ENCODE measurements at regions not wholly inside any gene's neighbourhood (a gene's known extent, or its start where the extent isn't known, plus 50 kb on each side); places are given as distances from the start of the nearest gene placed in this dataset.

- no peaks in the 10 kb centered on the region for H3K4me1 ChIP-seq (ENCODE audit: control insufficient read depth, insufficient read depth, low read length)
- peaks cover 4% of the 10 kb centered on the region for H3K9me3 ChIP-seq (ENCODE audit: control insufficient read depth, insufficient read depth, low read length)
- H3K27me3 ChIP-seq (ENCODE audit: control insufficient read depth, insufficient read depth, low read length), result no peaks in the 10 kb centered on the region
- H3K4me3 ChIP-seq (ENCODE audit: low read depth, low read length), result no peak overlapping the region
- no peak overlapping the region for H3K9ac ChIP-seq (ENCODE audit: low read depth, low read length)
- peaks cover 3% of the 10 kb centered on the region for H3K36me3 ChIP-seq (ENCODE audit: control insufficient read depth, insufficient read depth, low read length)
These were observed 576.7 kb upstream of the DIPK2B start for GRCh38 chrX:45777366-45777765.

GRCh38 chrX:45775468-45775867, 574.8 kb upstream of the DIPK2B start:
- no peaks in the 10 kb centered on the region for H3K9me3 ChIP-seq (ENCODE audit: control insufficient read depth, insufficient read depth, low read length)
- H3K4me3 ChIP-seq (ENCODE audit: low read depth, low read length), result no peak overlapping the region
- H3K4me1 ChIP-seq (ENCODE audit: control insufficient read depth, insufficient read depth, low read length), result peaks cover 3% of the 10 kb centered on the region
- H3K27me3 ChIP-seq (ENCODE audit: control insufficient read depth, insufficient read depth, low read length), result no peaks in the 10 kb centered on the region
- H3K9ac ChIP-seq (ENCODE audit: low read depth, low read length), result no peak overlapping the region
- H3K36me3 ChIP-seq (ENCODE audit: control insufficient read depth, insufficient read depth, low read length), result peaks cover 3% of the 10 kb centered on the region

- Histone ChIP-seq H3K4me3 (ENCODE audit: low read depth, low read length) (no peak overlapping the region), H3K4me1 (ENCODE audit: control insufficient read depth, insufficient read depth, low read length) (peaks cover 6% of the 10 kb centered on the region)
These were observed 574.3 kb upstream of the DIPK2B start for GRCh38 chrX:45774961-45775360.

GRCh38 chrX:45773572-45773971, 572.9 kb upstream of the DIPK2B start:
- Histone ChIP-seq H3K9ac (ENCODE audit: low read depth, low read length) (no peak overlapping the region), H3K9me3 (ENCODE audit: control insufficient read depth, insufficient read depth, low read length) (no peaks in the 10 kb centered on the region), H3K36me3 (ENCODE audit: control insufficient read depth, insufficient read depth, low read length) (no peaks in the 10 kb centered on the region), H3K27me3 (ENCODE audit: control insufficient read depth, insufficient read depth, low read length) (no peaks in the 10 kb centered on the region), H3K4me3 (ENCODE audit: low read depth, low read length) (no peak overlapping the region), H3K4me1 (ENCODE audit: control insufficient read depth, insufficient read depth, low read length) (peaks cover 6% of the 10 kb centered on the region)

More at GRCh38 chrX:45774961-45775360, 574.3 kb upstream of the DIPK2B start:
- Histone ChIP-seq H3K36me3 (ENCODE audit: control insufficient read depth, insufficient read depth, low read length) (no peaks in the 10 kb centered on the region), H3K9me3 (ENCODE audit: control insufficient read depth, insufficient read depth, low read length) (no peaks in the 10 kb centered on the region), H3K9ac (ENCODE audit: low read depth, low read length) (no peak overlapping the region), H3K27me3 (ENCODE audit: control insufficient read depth, insufficient read depth, low read length) (no peaks in the 10 kb centered on the region)

GRCh38 chrX:45771560-45772340, 571.1 kb upstream of the DIPK2B start:
- Histone ChIP-seq H3K9ac (ENCODE audit: low read depth, low read length) (no peak overlapping the region), H3K27me3 (ENCODE audit: control insufficient read depth, insufficient read depth, low read length) (no peaks in the 10 kb centered on the region), H3K36me3 (ENCODE audit: control insufficient read depth, insufficient read depth, low read length) (no peaks in the 10 kb centered on the region), H3K9me3 (ENCODE audit: control insufficient read depth, insufficient read depth, low read length) (no peaks in the 10 kb centered on the region), H3K4me1 (ENCODE audit: control insufficient read depth, insufficient read depth, low read length) (peaks cover 6% of the 10 kb centered on the region), H3K4me3 (ENCODE audit: low read depth, low read length) (no peak overlapping the region)

GRCh38 chrX:45771114-45771513, 570.4 kb upstream of the DIPK2B start:
- Histone ChIP-seq H3K9ac (ENCODE audit: low read depth, low read length) (no peak overlapping the region), H3K9me3 (ENCODE audit: control insufficient read depth, insufficient read depth, low read length) (no peaks in the 10 kb centered on the region), H3K4me1 (ENCODE audit: control insufficient read depth, insufficient read depth, low read length) (peaks cover 6% of the 10 kb centered on the region), H3K36me3 (ENCODE audit: control insufficient read depth, insufficient read depth, low read length) (no peaks in the 10 kb centered on the region), H3K4me3 (ENCODE audit: low read depth, low read length) (no peak overlapping the region), H3K27me3 (ENCODE audit: control insufficient read depth, insufficient read depth, low read length) (no peaks in the 10 kb centered on the region)

- no peaks in the 10 kb centered on the region for H3K27me3 ChIP-seq (ENCODE audit: control insufficient read depth, insufficient read depth, low read length)
- H3K36me3 ChIP-seq (ENCODE audit: control insufficient read depth, insufficient read depth, low read length), result no peaks in the 10 kb centered on the region
- no peaks in the 10 kb centered on the region for H3K9me3 ChIP-seq (ENCODE audit: control insufficient read depth, insufficient read depth, low read length)
- peaks cover 6% of the 10 kb centered on the region for H3K4me1 ChIP-seq (ENCODE audit: control insufficient read depth, insufficient read depth, low read length)
- no peak overlapping the region for H3K9ac ChIP-seq (ENCODE audit: low read depth, low read length)
- H3K4me3 ChIP-seq (ENCODE audit: low read depth, low read length), result no peak overlapping the region
These were observed 569.3 kb upstream of the DIPK2B start for GRCh38 chrX:45769761-45770582.

GRCh38 chrX:45768666-45769236, 568.1 kb upstream of the DIPK2B start:
- no peak overlapping the region for H3K9ac ChIP-seq (ENCODE audit: low read depth, low read length)
- H3K27me3 ChIP-seq (ENCODE audit: control insufficient read depth, insufficient read depth, low read length), result no peaks in the 10 kb centered on the region
- H3K9me3 ChIP-seq (ENCODE audit: control insufficient read depth, insufficient read depth, low read length), result no peaks in the 10 kb centered on the region
- no peaks in the 10 kb centered on the region for H3K36me3 ChIP-seq (ENCODE audit: control insufficient read depth, insufficient read depth, low read length)
- peaks cover 7% of the 10 kb centered on the region for H3K4me1 ChIP-seq (ENCODE audit: control insufficient read depth, insufficient read depth, low read length)
- H3K4me3 ChIP-seq (ENCODE audit: low read depth, low read length), result no peak overlapping the region

- Histone ChIP-seq H3K36me3 (ENCODE audit: control insufficient read depth, insufficient read depth, low read length) (peaks cover 2% of the 10 kb centered on the region), H3K9ac (ENCODE audit: low read depth, low read length) (no peak overlapping the region), H3K4me3 (ENCODE audit: low read depth, low read length) (no peak overlapping the region), H3K27me3 (ENCODE audit: control insufficient read depth, insufficient read depth, low read length) (no peaks in the 10 kb centered on the region), H3K4me1 (ENCODE audit: control insufficient read depth, insufficient read depth, low read length) (peaks cover 7% of the 10 kb centered on the region), H3K9me3 (ENCODE audit: control insufficient read depth, insufficient read depth, low read length) (no peaks in the 10 kb centered on the region)
These were observed 566.4 kb upstream of the DIPK2B start for GRCh38 chrX:45766981-45767501.

- Histone ChIP-seq H3K4me1 (ENCODE audit: control insufficient read depth, insufficient read depth, low read length) (peaks cover 5% of the 10 kb centered on the region), H3K9ac (ENCODE audit: low read depth, low read length) (no peak overlapping the region), H3K36me3 (ENCODE audit: control insufficient read depth, insufficient read depth, low read length) (peaks cover 5% of the 10 kb centered on the region), H3K9me3 (ENCODE audit: control insufficient read depth, insufficient read depth, low read length) (no peaks in the 10 kb centered on the region), H3K27me3 (ENCODE audit: control insufficient read depth, insufficient read depth, low read length) (no peaks in the 10 kb centered on the region), H3K4me3 (ENCODE audit: low read depth, low read length) (no peak overlapping the region)
These were observed 565.1 kb upstream of the DIPK2B start for GRCh38 chrX:45765767-45766166.

GRCh38 chrX:45765281-45765680, 564.6 kb upstream of the DIPK2B start:
- peaks cover 5% of the 10 kb centered on the region for H3K36me3 ChIP-seq (ENCODE audit: control insufficient read depth, insufficient read depth, low read length)
- H3K4me3 ChIP-seq (ENCODE audit: low read depth, low read length), result no peak overlapping the region
- no peaks in the 10 kb centered on the region for H3K27me3 ChIP-seq (ENCODE audit: control insufficient read depth, insufficient read depth, low read length)
- H3K4me1 ChIP-seq (ENCODE audit: control insufficient read depth, insufficient read depth, low read length), result peaks cover 3% of the 10 kb centered on the region
- H3K9ac ChIP-seq (ENCODE audit: low read depth, low read length), result no peak overlapping the region
- H3K9me3 ChIP-seq (ENCODE audit: control insufficient read depth, insufficient read depth, low read length), result no peaks in the 10 kb centered on the region
